ENCODE measurements at regions not wholly inside any gene's neighbourhood (a gene's known extent, or its start where the extent isn't known, plus 50 kb on each side); places are given as distances from the start of the nearest gene placed in this dataset.

GRCh38 chr12:4006743-4007142, 133.5 kb upstream of the PARP11 start:
- H3K36me3 ChIP-seq = no peaks in the 10 kb centered on the region
- ATAC-seq (ENCODE audit: insufficient number of reproducible peaks, low FRiP score, low read depth) = no peak
- H3K27ac ChIP-seq = no peak overlapping the region
- H3K9me3 ChIP-seq = no peaks in the 10 kb centered on the region
- no peak overlapping the region for H3K4me3 ChIP-seq
- no peak for TF ChIP-seq CTCF (IDR thresholded peaks at IDR 0.05)
- no peaks in the 10 kb centered on the region for H3K4me1 ChIP-seq (ENCODE audit: control insufficient read depth in 1 of 2, low read depth in 2 of 2)
- H3K27me3 ChIP-seq (replicated peaks; ENCODE audit: insufficient read depth) = no peaks in the 10 kb centered on the region
- no peak for DNase-seq (ENCODE audit: low spot score)

- Histone ChIP-seq H3K27ac (no peak overlapping the region), H3K4me1 (ENCODE audit: control insufficient read depth in 1 of 2, low read depth in 2 of 2) (no peaks in the 10 kb centered on the region), H3K4me3 (no peak overlapping the region), H3K36me3 (no peaks in the 10 kb centered on the region), H3K9me3 (no peaks in the 10 kb centered on the region), H3K27me3 (replicated peaks; ENCODE audit: insufficient read depth) (no peaks in the 10 kb centered on the region)
- no peak for ATAC-seq (ENCODE audit: insufficient number of reproducible peaks, low FRiP score, low read depth)
- DNase-seq (ENCODE audit: low spot score) = no peak
- TF ChIP-seq CTCF (IDR thresholded peaks at IDR 0.05) = no peak
These were observed 132.7 kb upstream of the PARP11 start for GRCh38 chr12:4005851-4006430.

- H3K9me3 ChIP-seq = no peaks in the 10 kb centered on the region
- H3K4me3 ChIP-seq = no peak overlapping the region
- no peak for ATAC-seq (ENCODE audit: insufficient number of reproducible peaks, low FRiP score, low read depth)
- DNase-seq (ENCODE audit: low spot score) = no peak
- no peak for TF ChIP-seq CTCF (IDR thresholded peaks at IDR 0.05)
- no peak overlapping the region for H3K27ac ChIP-seq
- no peaks in the 10 kb centered on the region for H3K27me3 ChIP-seq (replicated peaks; ENCODE audit: insufficient read depth)
- no peaks in the 10 kb centered on the region for H3K36me3 ChIP-seq
- no peaks in the 10 kb centered on the region for H3K4me1 ChIP-seq (ENCODE audit: control insufficient read depth in 1 of 2, low read depth in 2 of 2)
These were observed 130.4 kb upstream of the PARP11 start for GRCh38 chr12:4003576-4003975.

GRCh38 chr12:4002601-4003000, 129.4 kb upstream of the PARP11 start:
- TF ChIP-seq CTCF (IDR thresholded peaks at IDR 0.05) = no peak
- no peaks in the 10 kb centered on the region for H3K9me3 ChIP-seq
- DNase-seq (ENCODE audit: low spot score) (no peak), ATAC-seq (ENCODE audit: insufficient number of reproducible peaks, low FRiP score, low read depth) (no peak)
- H3K27ac ChIP-seq = no peak overlapping the region
- H3K27me3 ChIP-seq (replicated peaks; ENCODE audit: insufficient read depth) = no peaks in the 10 kb centered on the region
- H3K36me3 ChIP-seq = no peaks in the 10 kb centered on the region
- H3K4me3 ChIP-seq = no peak overlapping the region
- no peaks in the 10 kb centered on the region for H3K4me1 ChIP-seq (ENCODE audit: control insufficient read depth in 1 of 2, low read depth in 2 of 2)

GRCh38 chr12:4001841-4002240, 128.6 kb upstream of the PARP11 start:
- DNase-seq (ENCODE audit: low spot score) = no peak
- Histone ChIP-seq H3K9me3 (no peaks in the 10 kb centered on the region), H3K36me3 (no peaks in the 10 kb centered on the region), H3K4me1 (ENCODE audit: control insufficient read depth in 1 of 2, low read depth in 2 of 2) (no peaks in the 10 kb centered on the region), H3K27ac (no peak overlapping the region), H3K4me3 (no peak overlapping the region), H3K27me3 (replicated peaks; ENCODE audit: insufficient read depth) (no peaks in the 10 kb centered on the region)
- ATAC-seq (ENCODE audit: insufficient number of reproducible peaks, low FRiP score, low read depth) = no peak
- no peak for TF ChIP-seq CTCF (IDR thresholded peaks at IDR 0.05)
